A673 (cell line): ENCODE measurements at regions not wholly inside any gene's neighbourhood (a gene's known extent, or its start where the extent isn't known, plus 50 kb on each side); places are given as distances from the start of the nearest gene placed in this dataset.

ENCODE experiments used
- BruUV-seq: library from RNA; stranded (reverse); fragments of 400-500 nt; replicated peaks from 2 replicates; lab custom pipeline; 2021; lab: Mats Ljungman, UMichigan
- CTCF ChIA-PET: fragments of 300-600 bp; sonication (Branson Sonifier 250); formaldehyde crosslinking; loops from one replicate; lab custom pipeline; 2022; ENCODE audit warnings: antibody characterized with exemption; lab: Charles Lee
- POLR2A ChIA-PET: fragments of 300-600 bp; sonication (Branson Sonifier 250); formaldehyde crosslinking; loops from one replicate; lab custom pipeline; 2022; ENCODE audit warnings: antibody characterized with exemption; ENCODE audit not compliant: low non-redundant PET; lab: Charles Lee
- DNase-seq: peaks from one replicate; pipeline ENCODE4 v3.0.0-alpha.2; 2015; ENCODE audit warnings: low spot score
- H3K27ac ChIP-seq: fragments of 200-600 bp; sonication (generic); 2 replicates; pipeline ENCODE4 v1.5.1; 2016; ENCODE audit warnings: mixed run types, low read depth, mild to moderate bottlenecking, mixed read lengths, antibody characterized with exemption, low read length; ENCODE audit not compliant: poor library complexity, severe bottlenecking
- H3K27me3 ChIP-seq: fragments of 200-600 bp; sonication (generic); replicated peaks from 2 replicates; pipeline ENCODE4 v1.6.1; 2017; ENCODE audit warnings: mixed run types, low read depth, mild to moderate bottlenecking, mixed read lengths, antibody characterized with exemption, low read length; ENCODE audit not compliant: insufficient read depth, poor library complexity
- H3K36me3 ChIP-seq: fragments of 200-600 bp; sonication (generic); 2 replicates; pipeline ENCODE4 v1.6.1; 2016; ENCODE audit warnings: mixed run types, mild to moderate bottlenecking, mixed read lengths, antibody characterized with exemption, low read length; ENCODE audit not compliant: insufficient read depth, poor library complexity, severe bottlenecking
- H3K4me1 ChIP-seq: fragments of 200-600 bp; sonication (generic); 2 replicates; pipeline ENCODE4 v1.6.1; 2017; ENCODE audit warnings: mixed run types, mild to moderate bottlenecking, mixed read lengths, antibody characterized with exemption, low read length; ENCODE audit not compliant: insufficient read depth, poor library complexity, severe bottlenecking
- H3K4me3 ChIP-seq: fragments of 200-600 bp; sonication (generic); 2 replicates; pipeline ENCODE4 v1.5.1; 2016; ENCODE audit warnings: low read depth, mixed run types, mild to moderate bottlenecking, mixed read lengths, low read length; ENCODE audit not compliant: poor library complexity, severe bottlenecking
- H3K9me3 ChIP-seq: fragments of 200-600 bp; sonication (generic); 2 replicates; pipeline ENCODE4 v1.6.1; 2016; ENCODE audit warnings: mixed run types, low read depth, mild to moderate bottlenecking, mixed read lengths, antibody characterized with exemption, low read length; ENCODE audit not compliant: poor library complexity, severe bottlenecking
- EZH2 ChIP-seq: fragments of 200-600 bp; sonication (generic); IDR thresholded peaks from 2 replicates; pipeline ENCODE4 v1.6.1; 2017; ENCODE audit warnings: borderline replicate concordance, low read depth, mild to moderate bottlenecking, mixed read lengths, antibody characterized with exemption, low read length; ENCODE audit not compliant: poor library complexity, severe bottlenecking
- intact Hi-C: fragments of 100-400 bp; cut with micrococcal nuclease; formaldehyde crosslinking; loops from one replicate; pipeline ENCODE4 v1.10.0; 2022; ENCODE audit not compliant: unreplicated experiment
- TF ChIP-seq, protein P1 (sequence below): fragments of 300-800, 200-600 bp; sonication (generic); conservative IDR thresholded peaks from 2 replicates; pipeline ENCODE4 v1.5.1; 2017; ENCODE audit warnings: low read depth, mild to moderate bottlenecking, antibody characterized with exemption, low read length, moderate library complexity, mixed read lengths

DNA sequence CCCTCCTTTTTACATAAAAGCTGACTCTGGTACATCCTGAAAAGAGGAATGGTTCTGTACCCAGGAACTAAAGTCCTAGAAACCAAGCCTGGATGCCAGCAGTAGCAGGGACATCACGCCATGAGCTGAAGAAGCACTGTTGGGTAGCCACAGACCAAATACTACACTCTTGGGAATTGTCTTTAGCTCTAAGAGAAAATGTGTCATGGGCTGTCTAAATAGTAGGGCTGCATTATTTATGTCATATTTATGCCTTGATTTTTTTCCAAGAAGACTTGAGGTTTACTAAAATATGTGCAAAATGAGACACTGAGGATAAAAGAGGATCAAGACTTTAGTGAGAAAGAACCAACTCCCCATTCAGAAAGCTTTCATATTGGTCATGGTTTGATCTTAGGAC is 213.6 kb downstream of the RAB38 start:
- Histone ChIP-seq H3K4me1 (no peaks in the 10 kb centered on the region), H3K27ac (no peak overlapping the region), H3K36me3 (no peaks in the 10 kb centered on the region), H3K4me3 (no peak overlapping the region), H3K9me3 (no peaks in the 10 kb centered on the region), H3K27me3 (peaks cover 4% of the 10 kb centered on the region)
- ChIA-PET POLR2A (no interaction called here), CTCF (no interaction called here)
- no TSS peak for BruUV-seq
- no peak for DNase-seq
- TF ChIP-seq EZH2: no peak
- TF ChIP-seq, protein P1, sequence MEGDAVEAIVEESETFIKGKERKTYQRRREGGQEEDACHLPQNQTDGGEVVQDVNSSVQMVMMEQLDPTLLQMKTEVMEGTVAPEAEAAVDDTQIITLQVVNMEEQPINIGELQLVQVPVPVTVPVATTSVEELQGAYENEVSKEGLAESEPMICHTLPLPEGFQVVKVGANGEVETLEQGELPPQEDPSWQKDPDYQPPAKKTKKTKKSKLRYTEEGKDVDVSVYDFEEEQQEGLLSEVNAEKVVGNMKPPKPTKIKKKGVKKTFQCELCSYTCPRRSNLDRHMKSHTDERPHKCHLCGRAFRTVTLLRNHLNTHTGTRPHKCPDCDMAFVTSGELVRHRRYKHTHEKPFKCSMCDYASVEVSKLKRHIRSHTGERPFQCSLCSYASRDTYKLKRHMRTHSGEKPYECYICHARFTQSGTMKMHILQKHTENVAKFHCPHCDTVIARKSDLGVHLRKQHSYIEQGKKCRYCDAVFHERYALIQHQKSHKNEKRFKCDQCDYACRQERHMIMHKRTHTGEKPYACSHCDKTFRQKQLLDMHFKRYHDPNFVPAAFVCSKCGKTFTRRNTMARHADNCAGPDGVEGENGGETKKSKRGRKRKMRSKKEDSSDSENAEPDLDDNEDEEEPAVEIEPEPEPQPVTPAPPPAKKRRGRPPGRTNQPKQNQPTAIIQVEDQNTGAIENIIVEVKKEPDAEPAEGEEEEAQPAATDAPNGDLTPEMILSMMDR: no peak
- intact Hi-C loops: no loop called here

DNA sequence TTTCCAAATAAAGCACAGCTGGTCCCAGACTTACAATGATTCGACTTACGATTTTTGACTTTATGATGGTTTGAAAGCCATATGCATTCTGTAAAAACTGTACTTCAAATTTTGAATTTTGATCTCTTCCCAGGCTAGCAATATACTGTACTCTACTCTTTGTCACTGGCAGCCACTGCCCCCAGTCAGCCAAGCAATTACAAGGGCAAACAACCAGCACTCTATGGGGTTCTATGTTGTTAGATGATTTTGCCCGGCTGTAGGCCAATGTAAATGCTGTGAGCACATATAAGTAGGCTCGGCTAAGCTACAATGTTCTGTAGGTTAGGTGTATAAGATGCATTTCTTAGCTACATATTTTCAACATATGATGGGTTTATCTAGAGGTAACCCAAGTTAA is 217.3 kb downstream of the RAB38 start:
- Histone ChIP-seq H3K36me3 (no peaks in the 10 kb centered on the region), H3K4me1 (no peaks in the 10 kb centered on the region), H3K9me3 (no peaks in the 10 kb centered on the region), H3K4me3 (no peak overlapping the region), H3K27me3 (peaks cover 4% of the 10 kb centered on the region), H3K27ac (no peak overlapping the region)
- no peak for TF ChIP-seq EZH2
- TF ChIP-seq, protein P1: no peak
- intact Hi-C loops: no loop called here
- ChIA-PET CTCF (no interaction called here), POLR2A (no interaction called here)
- BruUV-seq: no TSS peak
- no peak for DNase-seq

DNA sequence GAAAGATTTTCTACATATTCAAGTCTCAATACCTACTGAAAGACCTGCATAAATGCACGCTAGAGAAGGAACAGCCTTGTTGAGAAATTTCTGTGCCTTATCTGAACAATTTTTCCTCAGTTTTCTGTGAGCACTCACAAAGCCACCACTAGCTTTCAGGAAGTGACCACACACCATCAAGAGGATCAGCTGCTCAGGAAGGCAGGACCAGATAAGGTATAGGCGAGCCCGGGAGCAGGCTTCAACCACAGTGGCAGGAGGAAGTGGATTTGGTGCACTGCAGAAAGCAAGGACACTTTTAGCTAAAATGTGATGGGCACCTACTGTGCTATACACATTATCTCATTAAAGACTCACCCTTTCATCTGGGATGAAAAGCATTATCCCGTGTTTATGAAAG is 220.8 kb downstream of the RAB38 start:
- TF ChIP-seq, protein P1: no peak
- no peak for TF ChIP-seq EZH2
- ChIA-PET CTCF (no interaction called here), POLR2A (no interaction called here)
- Histone ChIP-seq H3K27me3 (no peaks in the 10 kb centered on the region), H3K9me3 (no peaks in the 10 kb centered on the region), H3K36me3 (no peaks in the 10 kb centered on the region), H3K27ac (no peak overlapping the region), H3K4me1 (no peaks in the 10 kb centered on the region), H3K4me3 (no peak overlapping the region)
- no TSS peak for BruUV-seq
- DNase-seq: no peak
- intact Hi-C loops: no loop called here
